ENCODE measurements at regions not wholly inside any gene's neighbourhood (a gene's known extent, or its start where the extent isn't known, plus 50 kb on each side); places are given as distances from the start of the nearest gene placed in this dataset.

DNA sequence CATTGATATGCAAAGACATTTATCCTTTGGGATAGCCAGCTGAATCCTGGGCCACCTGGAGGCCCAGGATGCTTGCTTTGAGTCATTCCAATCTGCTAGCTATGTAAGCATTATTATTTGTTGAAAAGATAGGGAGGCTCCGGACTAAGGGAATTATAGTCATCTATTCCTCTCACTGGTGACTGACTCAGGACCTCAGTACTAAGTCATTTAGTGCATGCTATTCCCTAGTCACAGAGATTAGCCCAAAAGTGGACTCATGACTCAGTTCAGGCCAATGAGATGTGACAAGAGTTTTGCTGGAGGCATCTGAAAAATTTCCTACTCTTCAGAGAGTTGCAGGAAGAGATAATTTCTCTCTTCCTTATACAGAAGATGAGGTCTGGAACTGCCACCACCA, 67.9 kb upstream of the ITM2B start:
- no peak for TF ChIP-seq EZH2phosphoT487 (IDR thresholded peaks at IDR 0.05)
- TF ChIP-seq, protein P1, sequence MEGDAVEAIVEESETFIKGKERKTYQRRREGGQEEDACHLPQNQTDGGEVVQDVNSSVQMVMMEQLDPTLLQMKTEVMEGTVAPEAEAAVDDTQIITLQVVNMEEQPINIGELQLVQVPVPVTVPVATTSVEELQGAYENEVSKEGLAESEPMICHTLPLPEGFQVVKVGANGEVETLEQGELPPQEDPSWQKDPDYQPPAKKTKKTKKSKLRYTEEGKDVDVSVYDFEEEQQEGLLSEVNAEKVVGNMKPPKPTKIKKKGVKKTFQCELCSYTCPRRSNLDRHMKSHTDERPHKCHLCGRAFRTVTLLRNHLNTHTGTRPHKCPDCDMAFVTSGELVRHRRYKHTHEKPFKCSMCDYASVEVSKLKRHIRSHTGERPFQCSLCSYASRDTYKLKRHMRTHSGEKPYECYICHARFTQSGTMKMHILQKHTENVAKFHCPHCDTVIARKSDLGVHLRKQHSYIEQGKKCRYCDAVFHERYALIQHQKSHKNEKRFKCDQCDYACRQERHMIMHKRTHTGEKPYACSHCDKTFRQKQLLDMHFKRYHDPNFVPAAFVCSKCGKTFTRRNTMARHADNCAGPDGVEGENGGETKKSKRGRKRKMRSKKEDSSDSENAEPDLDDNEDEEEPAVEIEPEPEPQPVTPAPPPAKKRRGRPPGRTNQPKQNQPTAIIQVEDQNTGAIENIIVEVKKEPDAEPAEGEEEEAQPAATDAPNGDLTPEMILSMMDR (IDR thresholded peaks at IDR 0.05) = no peak
